Activated CD8-positive, alpha-beta memory T cell treated with anti-CD3 and anti-CD28 coated beads, Interleukin-2, amount 10 ng/mL, durations not matched to agents 7 days and 5 days (primary cell): ENCODE measurements at regions not wholly inside any gene's neighbourhood (a gene's known extent, or its start where the extent isn't known, plus 50 kb on each side); places are given as distances from the start of the nearest gene placed in this dataset.

Experiments used
- ATAC-seq: fragments of 150-1000 bp; cut with Tn5 transposase; one replicate; pipeline ENCODE4 v1.10.0; 2021; ENCODE audit warnings: moderate library complexity
- CTCF ChIA-PET: fragments of 350-600 bp; sonication (Branson Sonifier 250); formaldehyde crosslinking; loops from one replicate; lab custom pipeline; 2021; ENCODE audit warnings: antibody characterized with exemption; lab: Charles Lee
- DNase-seq: peaks from one replicate; pipeline ENCODE4 v3.0.0-alpha.2; 2020
- H3K27ac Mint-ChIP-seq: one replicate; pipeline ENCODE4 v1.8.0; 2021; ENCODE audit warnings: mild to moderate bottlenecking, mixed read lengths
- H3K27me3 Mint-ChIP-seq: one replicate; pipeline ENCODE4 v1.8.0; 2021; ENCODE audit warnings: mixed read lengths
- H3K36me3 Mint-ChIP-seq: one replicate; pipeline ENCODE4 v1.8.0; 2021; ENCODE audit warnings: mild to moderate bottlenecking, mixed read lengths
- H3K4me1 Mint-ChIP-seq: one replicate; pipeline ENCODE4 v1.8.0; 2021; ENCODE audit warnings: mixed read lengths
- H3K4me3 Mint-ChIP-seq: one replicate; pipeline ENCODE4 v1.8.0; 2021; ENCODE audit warnings: mild to moderate bottlenecking, moderate library complexity, mixed read lengths
- H3K9me3 Mint-ChIP-seq: one replicate; pipeline ENCODE4 v1.8.0; 2022; ENCODE audit warnings: low read depth, mixed read lengths

- Mint-ChIP-seq H3K27ac (no peak overlapping the region), H3K27me3 (no peaks in the 10 kb centered on the region), H3K36me3 (no peaks in the 10 kb centered on the region), H3K4me3 (no peak overlapping the region), H3K9me3 (no peaks in the 10 kb centered on the region), H3K4me1 (no peaks in the 10 kb centered on the region)
- no peak for ATAC-seq
- no peak for DNase-seq
- CTCF ChIA-PET = no interaction called here
These were observed 324.5 kb downstream of the NUAK1 start for GRCh38 chr12:105814283-105814682.

GRCh38 chr12:105819549-105819948 lies 319.2 kb downstream of the NUAK1 start:
- no peak overlapping the region for H3K27ac Mint-ChIP-seq
- no peaks in the 10 kb centered on the region for H3K36me3 Mint-ChIP-seq
- no peaks in the 10 kb centered on the region for H3K9me3 Mint-ChIP-seq
- no peaks in the 10 kb centered on the region for H3K27me3 Mint-ChIP-seq
- CTCF ChIA-PET = no interaction called here
- ATAC-seq = no peak
- DNase-seq = no peak
- no peak overlapping the region for H3K4me3 Mint-ChIP-seq
- H3K4me1 Mint-ChIP-seq = no peaks in the 10 kb centered on the region

GRCh38 chr12:105820429-105821125 lies 318.2 kb downstream of the NUAK1 start:
- ATAC-seq (no peak), DNase-seq (no peak)
- Mint-ChIP-seq H3K4me1 (no peaks in the 10 kb centered on the region), H3K27me3 (no peaks in the 10 kb centered on the region), H3K4me3 (no peak overlapping the region), H3K36me3 (no peaks in the 10 kb centered on the region), H3K9me3 (no peaks in the 10 kb centered on the region), H3K27ac (no peak overlapping the region)
- CTCF ChIA-PET = no interaction called here

- H3K27ac Mint-ChIP-seq = no peak overlapping the region
- H3K36me3 Mint-ChIP-seq = no peaks in the 10 kb centered on the region
- no peaks in the 10 kb centered on the region for H3K9me3 Mint-ChIP-seq
- CTCF ChIA-PET = no interaction called here
- ATAC-seq = no peak
- no peak overlapping the region for H3K4me3 Mint-ChIP-seq
- H3K4me1 Mint-ChIP-seq = no peaks in the 10 kb centered on the region
- H3K27me3 Mint-ChIP-seq = no peaks in the 10 kb centered on the region
- DNase-seq = no peak
These were observed 316.3 kb downstream of the NUAK1 start for GRCh38 chr12:105822131-105823105.

- Mint-ChIP-seq H3K9me3 (no peaks in the 10 kb centered on the region), H3K4me3 (no peak overlapping the region), H3K27ac (no peak overlapping the region), H3K4me1 (no peaks in the 10 kb centered on the region), H3K36me3 (no peaks in the 10 kb centered on the region), H3K27me3 (no peaks in the 10 kb centered on the region)
- CTCF ChIA-PET = no interaction called here
- DNase-seq = no peak
- no peak for ATAC-seq
These were observed 314.9 kb downstream of the NUAK1 start for GRCh38 chr12:105823810-105824209.

- DNase-seq (no peak), ATAC-seq (no peak)
- Mint-ChIP-seq H3K27ac (no peak overlapping the region), H3K27me3 (no peaks in the 10 kb centered on the region), H3K9me3 (no peaks in the 10 kb centered on the region), H3K4me3 (no peak overlapping the region), H3K36me3 (no peaks in the 10 kb centered on the region), H3K4me1 (no peaks in the 10 kb centered on the region)
- CTCF ChIA-PET = no interaction called here
These were observed 313.6 kb downstream of the NUAK1 start for GRCh38 chr12:105825141-105825540.

- CTCF ChIA-PET = no interaction called here
- Mint-ChIP-seq H3K27ac (no peak overlapping the region), H3K4me3 (no peak overlapping the region), H3K9me3 (no peaks in the 10 kb centered on the region), H3K36me3 (no peaks in the 10 kb centered on the region), H3K27me3 (no peaks in the 10 kb centered on the region), H3K4me1 (no peaks in the 10 kb centered on the region)
- ATAC-seq = no peak
- no peak for DNase-seq
These were observed 307.4 kb downstream of the NUAK1 start for GRCh38 chr12:105831372-105831771.

GRCh38 chr12:105832021-105832420 lies 306.7 kb downstream of the NUAK1 start:
- Mint-ChIP-seq H3K27ac (no peak overlapping the region), H3K36me3 (no peaks in the 10 kb centered on the region), H3K4me3 (no peak overlapping the region), H3K4me1 (no peaks in the 10 kb centered on the region), H3K27me3 (no peaks in the 10 kb centered on the region), H3K9me3 (no peaks in the 10 kb centered on the region)
- DNase-seq (no peak), ATAC-seq (no peak)
- CTCF ChIA-PET = no interaction called here

GRCh38 chr12:105832806-105833205 lies 305.9 kb downstream of the NUAK1 start:
- no peaks in the 10 kb centered on the region for H3K36me3 Mint-ChIP-seq
- no peak overlapping the region for H3K4me3 Mint-ChIP-seq
- ATAC-seq (no peak), DNase-seq (no peak)
- H3K27ac Mint-ChIP-seq = no peak overlapping the region
- H3K4me1 Mint-ChIP-seq = no peaks in the 10 kb centered on the region
- CTCF ChIA-PET = no interaction called here
- H3K27me3 Mint-ChIP-seq = peaks cover 4% of the 10 kb centered on the region
- H3K9me3 Mint-ChIP-seq = no peaks in the 10 kb centered on the region

- peaks cover 4% of the 10 kb centered on the region for H3K27me3 Mint-ChIP-seq
- ATAC-seq = no peak
- DNase-seq = no peak
- CTCF ChIA-PET = no interaction called here
- no peaks in the 10 kb centered on the region for H3K4me1 Mint-ChIP-seq
- H3K9me3 Mint-ChIP-seq = no peaks in the 10 kb centered on the region
- no peaks in the 10 kb centered on the region for H3K36me3 Mint-ChIP-seq
- H3K27ac Mint-ChIP-seq = no peak overlapping the region
- no peak overlapping the region for H3K4me3 Mint-ChIP-seq
These were observed 304.3 kb downstream of the NUAK1 start for GRCh38 chr12:105834496-105834895.

- Mint-ChIP-seq H3K27ac (no peak overlapping the region), H3K4me1 (no peaks in the 10 kb centered on the region), H3K36me3 (no peaks in the 10 kb centered on the region), H3K9me3 (no peaks in the 10 kb centered on the region), H3K27me3 (peaks cover 4% of the 10 kb centered on the region), H3K4me3 (no peak overlapping the region)
- no peak for DNase-seq
- CTCF ChIA-PET = no interaction called here
- no peak for ATAC-seq
These were observed 303.0 kb downstream of the NUAK1 start for GRCh38 chr12:105835580-105836241.

- Mint-ChIP-seq H3K27ac (no peak overlapping the region), H3K9me3 (no peaks in the 10 kb centered on the region), H3K36me3 (no peaks in the 10 kb centered on the region), H3K4me3 (no peak overlapping the region), H3K4me1 (no peaks in the 10 kb centered on the region), H3K27me3 (peaks cover 4% of the 10 kb centered on the region)
- DNase-seq (no peak), ATAC-seq (no peak)
- CTCF ChIA-PET = no interaction called here
These were observed 302.5 kb downstream of the NUAK1 start for GRCh38 chr12:105836242-105836622.

GRCh38 chr12:105839629-105840127 lies 299.1 kb downstream of the NUAK1 start:
- no peak overlapping the region for H3K4me3 Mint-ChIP-seq
- no peaks in the 10 kb centered on the region for H3K4me1 Mint-ChIP-seq
- no peak for DNase-seq
- ATAC-seq = no peak
- no peaks in the 10 kb centered on the region for H3K36me3 Mint-ChIP-seq
- no peak overlapping the region for H3K27ac Mint-ChIP-seq
- H3K27me3 Mint-ChIP-seq = peaks cover 4% of the 10 kb centered on the region
- no peaks in the 10 kb centered on the region for H3K9me3 Mint-ChIP-seq
- CTCF ChIA-PET = no interaction called here
